OCI-LY7 (cell line): ENCODE measurements at regions not wholly inside any gene's neighbourhood (a gene's known extent, or its start where the extent isn't known, plus 50 kb on each side); places are given as distances from the start of the nearest gene placed in this dataset.

Experiments used
- EZH2phosphoT487 ChIP-seq: fragments of 200-600 bp; sonication (generic); IDR thresholded peaks from 2 replicates; pipeline ENCODE4 v1.6.1; 2018; ENCODE audit warnings: low read depth, borderline replicate concordance, mild to moderate bottlenecking, mixed run types, antibody characterized with exemption, low read length, moderate library complexity, mixed read lengths
- TF ChIP-seq, protein P1 (sequence below): fragments of 200-600 bp; sonication (generic); conservative IDR thresholded peaks from 2 replicates; pipeline ENCODE4 v1.5.1; 2014; ENCODE audit warnings: mild to moderate bottlenecking, antibody characterized with exemption, low read length, moderate library complexity, mixed read lengths

GRCh38 chr9:80417211-80417773 lies 845.5 kb downstream of the TLE4 start:
- TF ChIP-seq, protein P1, sequence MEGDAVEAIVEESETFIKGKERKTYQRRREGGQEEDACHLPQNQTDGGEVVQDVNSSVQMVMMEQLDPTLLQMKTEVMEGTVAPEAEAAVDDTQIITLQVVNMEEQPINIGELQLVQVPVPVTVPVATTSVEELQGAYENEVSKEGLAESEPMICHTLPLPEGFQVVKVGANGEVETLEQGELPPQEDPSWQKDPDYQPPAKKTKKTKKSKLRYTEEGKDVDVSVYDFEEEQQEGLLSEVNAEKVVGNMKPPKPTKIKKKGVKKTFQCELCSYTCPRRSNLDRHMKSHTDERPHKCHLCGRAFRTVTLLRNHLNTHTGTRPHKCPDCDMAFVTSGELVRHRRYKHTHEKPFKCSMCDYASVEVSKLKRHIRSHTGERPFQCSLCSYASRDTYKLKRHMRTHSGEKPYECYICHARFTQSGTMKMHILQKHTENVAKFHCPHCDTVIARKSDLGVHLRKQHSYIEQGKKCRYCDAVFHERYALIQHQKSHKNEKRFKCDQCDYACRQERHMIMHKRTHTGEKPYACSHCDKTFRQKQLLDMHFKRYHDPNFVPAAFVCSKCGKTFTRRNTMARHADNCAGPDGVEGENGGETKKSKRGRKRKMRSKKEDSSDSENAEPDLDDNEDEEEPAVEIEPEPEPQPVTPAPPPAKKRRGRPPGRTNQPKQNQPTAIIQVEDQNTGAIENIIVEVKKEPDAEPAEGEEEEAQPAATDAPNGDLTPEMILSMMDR: no peak
- no peak for TF ChIP-seq EZH2phosphoT487
